Mesendoderm (in vitro differentiated cells): ENCODE measurements at regions not wholly inside any gene's neighbourhood (a gene's known extent, or its start where the extent isn't known, plus 50 kb on each side); places are given as distances from the start of the nearest gene placed in this dataset.

Source experiments
- DNase-seq: peaks from one replicate; pipeline ENCODE4 v3.0.0; 2013
- H2AK5ac ChIP-seq: 2 replicates; pipeline ENCODE4 v1.6.1; 2013; ENCODE audit warnings: low read length, inconsistent platforms
- H2BK120ac ChIP-seq: 2 replicates; pipeline ENCODE4 v1.6.1; 2013; ENCODE audit warnings: low read depth, mild to moderate bottlenecking, low read length, moderate library complexity, mixed read lengths
- H2BK15ac ChIP-seq: replicated peaks from 2 replicates; pipeline ENCODE4 v1.6.1; 2013; ENCODE audit warnings: low read depth, mild to moderate bottlenecking, moderate library complexity
- H2BK5ac ChIP-seq: 2 replicates; pipeline ENCODE4 v1.6.1; 2013; ENCODE audit warnings: low read length, inconsistent platforms
- H3K18ac ChIP-seq: 2 replicates; pipeline ENCODE4 v1.6.1; 2013; ENCODE audit warnings: mild to moderate bottlenecking, low read length, mixed read lengths
- H3K23ac ChIP-seq: one replicate; pipeline ENCODE4 v1.6.1; 2013; ENCODE audit warnings: low read length
- H3K27ac ChIP-seq: 2 replicates; pipeline ENCODE4 v1.5.1; 2013; ENCODE audit warnings: low read depth, mild to moderate bottlenecking, inconsistent platforms, low read length, moderate library complexity
- H3K27me3 ChIP-seq: 2 replicates; pipeline ENCODE4 v1.6.1; 2013; ENCODE audit warnings: low read length, control low read depth, mild to moderate bottlenecking, inconsistent platforms; ENCODE audit not compliant: insufficient read depth, poor library complexity
- H3K36me3 ChIP-seq: 2 replicates; pipeline ENCODE4 v1.6.1; 2013; ENCODE audit warnings: low read length, inconsistent platforms; ENCODE audit not compliant: control insufficient read depth, insufficient read depth
- H3K4ac ChIP-seq: one replicate; pipeline ENCODE4 v1.6.1; 2013; ENCODE audit warnings: low read depth, mild to moderate bottlenecking, low read length, moderate library complexity
- H3K4me1 ChIP-seq: 2 replicates; pipeline ENCODE4 v1.6.1; 2013; ENCODE audit warnings: low read depth, low read length, inconsistent platforms; ENCODE audit not compliant: control insufficient read depth
- H3K4me2 ChIP-seq: 2 replicates; pipeline ENCODE4 v1.6.1; 2013; ENCODE audit warnings: low read length
- H3K4me3 ChIP-seq: 2 replicates; pipeline ENCODE4 v1.5.1; 2013; ENCODE audit warnings: mild to moderate bottlenecking, low read length
- H3K56ac ChIP-seq: one replicate; pipeline ENCODE4 v1.6.1; 2013; ENCODE audit warnings: low read length
- H3K79me1 ChIP-seq: 2 replicates; pipeline ENCODE4 v1.6.1; 2013; ENCODE audit warnings: low read length, inconsistent platforms
- H3K79me2 ChIP-seq: 2 replicates; pipeline ENCODE4 v1.6.1; 2013; ENCODE audit warnings: mild to moderate bottlenecking, low read length; ENCODE audit not compliant: control insufficient read depth, insufficient read depth
- H3K9ac ChIP-seq: 2 replicates; pipeline ENCODE4 v1.6.1; 2013; ENCODE audit warnings: low read length, inconsistent platforms
- H4K5ac ChIP-seq: one replicate; pipeline ENCODE4 v1.6.1; 2013; ENCODE audit warnings: low read length
- H4K8ac ChIP-seq: one replicate; pipeline ENCODE4 v1.6.1; 2013; ENCODE audit warnings: low read depth, mild to moderate bottlenecking, control low read depth, low read length, moderate library complexity
- WGBS: extraction: QIAGEN DNeasy Blood & Tissue Kit; methylation state at CpG from one replicate; pipeline ENCODE4 v1.1.7; 2013; ENCODE audit warnings: low lambda C conversion rate, missing lambda C conversion rate; ENCODE audit not compliant: insufficient coverage; ENCODE audit errors: extremely low coverage; 5-methylcytosine and 5-hydroxymethylcytosine counted together

GRCh38 chr2:188852772-188853171, 121.4 kb upstream of the COL3A1 start:
- Histone ChIP-seq H2BK15ac (no peak overlapping the region), H3K79me1 (no peaks in the 10 kb centered on the region), H3K4ac (no peak overlapping the region), H3K4me2 (no peak overlapping the region), H3K23ac (no peak overlapping the region), H2AK5ac (no peak overlapping the region), H4K8ac (no peak overlapping the region), H4K5ac (no peak overlapping the region), H3K79me2 (no peaks in the 10 kb centered on the region), H2BK5ac (no peak overlapping the region), H3K27ac (no peak overlapping the region), H3K56ac (no peak overlapping the region), H3K4me1 (no peaks in the 10 kb centered on the region), H3K4me3 (no peak overlapping the region), H3K27me3 (peaks cover 3% of the 10 kb centered on the region), H3K36me3 (no peaks in the 10 kb centered on the region), H2BK120ac (no peak overlapping the region), H3K9ac (no peak overlapping the region), H3K18ac (no peak overlapping the region)
- DNase-seq = no peak
- WGBS = no CpG with 5 or more reads among the region's 2 CpGs

- Histone ChIP-seq H3K79me1 (no peaks in the 10 kb centered on the region), H2BK120ac (no peak overlapping the region), H2AK5ac (no peak overlapping the region), H3K27ac (no peak overlapping the region), H3K9ac (no peak overlapping the region), H4K8ac (no peak overlapping the region), H3K36me3 (no peaks in the 10 kb centered on the region), H3K4me2 (no peak overlapping the region), H3K23ac (no peak overlapping the region), H3K56ac (no peak overlapping the region), H3K4ac (no peak overlapping the region), H3K4me3 (no peak overlapping the region), H3K4me1 (no peaks in the 10 kb centered on the region), H3K27me3 (peaks cover 3% of the 10 kb centered on the region), H2BK15ac (no peak overlapping the region), H4K5ac (no peak overlapping the region), H2BK5ac (no peak overlapping the region), H3K79me2 (no peaks in the 10 kb centered on the region), H3K18ac (no peak overlapping the region)
- no CpG with 5 or more reads among the region's 2 CpGs for WGBS
- DNase-seq = no peak
Measured at GRCh38 chr2:188853307-188853706, 120.9 kb upstream of the COL3A1 start.

DNA sequence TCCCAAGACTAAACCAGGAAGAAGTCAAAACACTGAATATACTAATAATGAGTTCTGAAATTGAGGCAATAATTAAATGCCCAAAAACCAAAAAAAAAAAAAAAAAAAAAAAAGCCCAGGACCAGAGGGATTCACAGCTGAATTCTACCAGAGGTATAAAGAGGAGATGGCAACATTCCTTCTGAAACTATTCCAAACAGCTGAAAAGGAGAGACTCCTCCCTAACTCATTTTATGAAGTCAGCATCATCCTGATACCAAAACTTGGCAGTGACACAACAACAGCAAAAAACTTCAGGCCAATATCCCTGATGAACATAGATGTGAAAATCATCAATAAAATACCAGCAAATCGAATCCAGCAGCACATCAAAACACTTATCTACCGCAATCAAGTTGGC, 108.5 kb upstream of the COL3A1 start:
- H3K4me3 ChIP-seq = no peak overlapping the region
- no peak overlapping the region for H3K9ac ChIP-seq
- no peaks in the 10 kb centered on the region for H3K36me3 ChIP-seq
- no peak overlapping the region for H3K23ac ChIP-seq
- no peak overlapping the region for H2BK5ac ChIP-seq
- H3K4me2 ChIP-seq = no peak overlapping the region
- H3K4me1 ChIP-seq = no peaks in the 10 kb centered on the region
- H3K56ac ChIP-seq = no peak overlapping the region
- H3K79me1 ChIP-seq = no peaks in the 10 kb centered on the region
- no peaks in the 10 kb centered on the region for H3K27me3 ChIP-seq
- H3K4ac ChIP-seq = no peak overlapping the region
- H3K18ac ChIP-seq = no peak overlapping the region
- no peaks in the 10 kb centered on the region for H3K79me2 ChIP-seq
- no peak overlapping the region for H2BK15ac ChIP-seq
- no peak overlapping the region for H2AK5ac ChIP-seq
- no peak overlapping the region for H4K8ac ChIP-seq
- no CpG with 5 or more reads among the region's 2 CpGs for WGBS
- no peak overlapping the region for H2BK120ac ChIP-seq
- no peak overlapping the region for H3K27ac ChIP-seq
- H4K5ac ChIP-seq = no peak overlapping the region
- no peak for DNase-seq

DNA sequence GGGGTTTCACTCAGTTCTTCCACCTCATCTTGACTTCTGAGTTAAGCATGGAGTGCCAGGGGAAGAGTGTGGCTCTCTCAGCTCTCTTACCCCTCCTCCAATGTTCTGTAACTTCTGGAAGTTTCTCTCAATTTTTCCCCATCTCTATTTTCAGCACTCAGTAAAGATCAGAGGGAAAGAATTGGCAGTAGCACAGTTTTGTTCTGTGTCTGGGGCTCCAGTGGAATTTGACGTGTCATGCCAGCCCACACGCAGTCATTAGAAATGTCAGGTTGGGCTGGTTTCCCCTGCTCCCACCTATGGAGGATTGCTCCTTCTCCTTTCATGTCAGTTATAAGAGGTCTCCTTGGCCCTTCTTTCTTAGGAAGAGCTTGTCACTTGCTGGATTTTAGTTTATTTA, 104.6 kb upstream of the COL3A1 start:
- WGBS = no CpG with 5 or more reads among the region's 2 CpGs
- Histone ChIP-seq H2BK15ac (no peak overlapping the region), H3K27ac (no peak overlapping the region), H3K18ac (no peak overlapping the region), H4K8ac (no peak overlapping the region), H3K79me1 (no peaks in the 10 kb centered on the region), H3K23ac (no peak overlapping the region), H2BK5ac (no peak overlapping the region), H3K4ac (no peak overlapping the region), H3K4me1 (no peaks in the 10 kb centered on the region), H3K56ac (no peak overlapping the region), H3K27me3 (no peaks in the 10 kb centered on the region), H2AK5ac (no peak overlapping the region), H3K9ac (no peak overlapping the region), H3K79me2 (no peaks in the 10 kb centered on the region), H4K5ac (no peak overlapping the region), H2BK120ac (no peak overlapping the region), H3K4me3 (no peak overlapping the region), H3K4me2 (no peak overlapping the region), H3K36me3 (no peaks in the 10 kb centered on the region)
- peak; percentile 44 for DNase-seq

GRCh38 chr2:188870289-188870688, 103.9 kb upstream of the COL3A1 start:
- Histone ChIP-seq H3K27ac (no peak overlapping the region), H3K79me2 (no peaks in the 10 kb centered on the region), H3K4me3 (no peak overlapping the region), H2BK120ac (no peak overlapping the region), H4K5ac (no peak overlapping the region), H2BK5ac (no peak overlapping the region), H3K23ac (no peak overlapping the region), H3K36me3 (no peaks in the 10 kb centered on the region), H2BK15ac (no peak overlapping the region), H3K9ac (no peak overlapping the region), H3K27me3 (no peaks in the 10 kb centered on the region), H3K79me1 (no peaks in the 10 kb centered on the region), H3K4me2 (no peak overlapping the region), H4K8ac (no peak overlapping the region), H3K4me1 (no peaks in the 10 kb centered on the region), H2AK5ac (no peak overlapping the region), H3K56ac (no peak overlapping the region), H3K18ac (no peak overlapping the region), H3K4ac (no peak overlapping the region)
- no CpG with 5 or more reads among the region's 1 CpG for WGBS
- no peak for DNase-seq

- H4K8ac ChIP-seq = no peak overlapping the region
- no peak overlapping the region for H3K27ac ChIP-seq
- H4K5ac ChIP-seq = no peak overlapping the region
- WGBS = no CpG with 5 or more reads among the region's 6 CpGs
- no peaks in the 10 kb centered on the region for H3K79me1 ChIP-seq
- no peak overlapping the region for H3K23ac ChIP-seq
- no peaks in the 10 kb centered on the region for H3K4me1 ChIP-seq
- H2BK15ac ChIP-seq = no peak overlapping the region
- H3K4me3 ChIP-seq = no peak overlapping the region
- H3K9ac ChIP-seq = no peak overlapping the region
- DNase-seq = no peak
- no peak overlapping the region for H3K18ac ChIP-seq
- H3K36me3 ChIP-seq = no peaks in the 10 kb centered on the region
- H2BK120ac ChIP-seq = no peak overlapping the region
- H3K4me2 ChIP-seq = no peak overlapping the region
- no peak overlapping the region for H2BK5ac ChIP-seq
- H2AK5ac ChIP-seq = no peak overlapping the region
- no peaks in the 10 kb centered on the region for H3K79me2 ChIP-seq
- H3K4ac ChIP-seq = no peak overlapping the region
- no peak overlapping the region for H3K56ac ChIP-seq
- no peaks in the 10 kb centered on the region for H3K27me3 ChIP-seq
Measured at GRCh38 chr2:188875104-188875503, 99.1 kb upstream of the COL3A1 start.
